ENCODE measurements at regions not wholly inside any gene's neighbourhood (a gene's known extent, or its start where the extent isn't known, plus 50 kb on each side); places are given as distances from the start of the nearest gene placed in this dataset.
"Not testable (repeated sequence)": the region's sequence is repeated elsewhere in the genome, so short reads cannot be mapped to it uniquely, and the experiment has no call there.

DNA sequence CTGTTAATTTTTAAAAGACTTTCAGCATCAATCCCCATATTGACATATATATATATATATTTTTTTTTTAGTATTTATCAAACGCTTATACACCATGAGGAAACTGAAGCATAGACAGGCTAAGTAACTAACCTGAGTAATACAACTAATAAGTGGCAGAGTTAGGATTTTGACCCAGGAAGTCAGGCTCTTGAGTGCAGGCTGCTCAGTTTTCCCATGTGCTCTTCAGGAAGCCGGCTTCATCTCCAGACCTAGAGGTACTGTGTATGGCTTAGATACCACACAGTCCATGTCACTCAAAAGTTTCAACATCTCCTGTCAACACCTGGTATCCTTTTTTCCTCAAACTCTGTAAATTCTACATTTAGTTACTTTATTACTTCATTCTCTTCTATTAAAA lies 841.7 kb upstream of the ACVR2A start:
- H3K4me1 Mint-ChIP-seq (ENCODE audit: low read depth, unreplicated experiment) = no peaks in the 10 kb centered on the region
- FAIRE-seq = no peak
- H4K20me1 ChIP-seq (ENCODE audit: insufficient read depth, low read length) = no peaks in the 10 kb centered on the region
- H3K4me1 ChIP-seq (ENCODE audit: insufficient read depth, low read length) = no peaks in the 10 kb centered on the region
- no peak overlapping the region for H3K9ac ChIP-seq (ENCODE audit: low read length)
- no peak overlapping the region for H3K4me3 Mint-ChIP-seq (ENCODE audit: unreplicated experiment)
- H3K27ac ChIP-seq (ENCODE audit: low read depth, low read length) = no peak overlapping the region
- no peak overlapping the region for H2AFZ ChIP-seq (ENCODE audit: low read depth, low read length)
- H3K9me3 Mint-ChIP-seq (ENCODE audit: unreplicated experiment) = peaks cover 1% of the 10 kb centered on the region
- no peak overlapping the region for H3K4me3 ChIP-seq (ENCODE audit: insufficient read depth, low read depth, low read length)
- H3K27ac Mint-ChIP-seq (ENCODE audit: unreplicated experiment) = no peak overlapping the region
- TF ChIP-seq, protein P1, sequence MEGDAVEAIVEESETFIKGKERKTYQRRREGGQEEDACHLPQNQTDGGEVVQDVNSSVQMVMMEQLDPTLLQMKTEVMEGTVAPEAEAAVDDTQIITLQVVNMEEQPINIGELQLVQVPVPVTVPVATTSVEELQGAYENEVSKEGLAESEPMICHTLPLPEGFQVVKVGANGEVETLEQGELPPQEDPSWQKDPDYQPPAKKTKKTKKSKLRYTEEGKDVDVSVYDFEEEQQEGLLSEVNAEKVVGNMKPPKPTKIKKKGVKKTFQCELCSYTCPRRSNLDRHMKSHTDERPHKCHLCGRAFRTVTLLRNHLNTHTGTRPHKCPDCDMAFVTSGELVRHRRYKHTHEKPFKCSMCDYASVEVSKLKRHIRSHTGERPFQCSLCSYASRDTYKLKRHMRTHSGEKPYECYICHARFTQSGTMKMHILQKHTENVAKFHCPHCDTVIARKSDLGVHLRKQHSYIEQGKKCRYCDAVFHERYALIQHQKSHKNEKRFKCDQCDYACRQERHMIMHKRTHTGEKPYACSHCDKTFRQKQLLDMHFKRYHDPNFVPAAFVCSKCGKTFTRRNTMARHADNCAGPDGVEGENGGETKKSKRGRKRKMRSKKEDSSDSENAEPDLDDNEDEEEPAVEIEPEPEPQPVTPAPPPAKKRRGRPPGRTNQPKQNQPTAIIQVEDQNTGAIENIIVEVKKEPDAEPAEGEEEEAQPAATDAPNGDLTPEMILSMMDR (IDR thresholded peaks at IDR 0.05; ENCODE audit: insufficient read depth, low read depth, low read length) = no peak
- TF ChIP-seq EZH2 (IDR thresholded peaks at IDR 0.05; ENCODE audit: insufficient read depth, low read length) = no peak
- no peaks in the 10 kb centered on the region for H3K27me3 ChIP-seq (ENCODE audit: insufficient read depth, low read length)
- H3K27me3 Mint-ChIP-seq (ENCODE audit: low read depth, unreplicated experiment) = no peaks in the 10 kb centered on the region
- H3K4me2 ChIP-seq (ENCODE audit: low read length) = no peak overlapping the region
- no peaks in the 10 kb centered on the region for H3K36me3 ChIP-seq (ENCODE audit: insufficient read depth, low read length)
- no peaks in the 10 kb centered on the region for H3K79me2 ChIP-seq (ENCODE audit: insufficient read depth, low read length)
- no peaks in the 10 kb centered on the region for H3K9me3 ChIP-seq (ENCODE audit: insufficient read depth, low read depth, low read length)
- H3K36me3 Mint-ChIP-seq (ENCODE audit: low read depth, unreplicated experiment) = no peaks in the 10 kb centered on the region
- no peak for DNase-seq (ENCODE audit: low read depth)

DNA sequence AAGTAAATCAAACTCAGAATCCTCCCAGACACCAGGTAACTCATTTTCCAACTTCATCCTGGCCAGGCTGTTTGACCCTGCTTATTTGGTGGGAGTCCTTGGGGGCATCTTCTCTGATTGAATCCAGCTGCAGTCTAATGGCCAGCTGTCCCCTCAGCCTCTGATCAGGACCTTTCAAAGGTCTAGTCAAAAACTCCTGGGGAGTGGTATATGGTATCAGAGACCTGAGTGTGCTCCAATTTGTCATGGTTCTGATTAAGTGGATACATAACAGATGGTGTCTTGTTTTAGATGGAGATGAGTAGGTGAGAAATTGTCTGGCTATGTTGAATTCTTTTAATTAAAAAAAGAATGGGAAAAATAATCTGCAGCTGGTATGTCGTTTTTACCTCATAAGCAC lies 842.6 kb upstream of the ACVR2A start:
- Mint-ChIP-seq H3K9me3 (ENCODE audit: unreplicated experiment) (peaks cover 1% of the 10 kb centered on the region), H3K27ac (ENCODE audit: unreplicated experiment) (no peak overlapping the region), H3K27me3 (ENCODE audit: low read depth, unreplicated experiment) (no peaks in the 10 kb centered on the region), H3K36me3 (ENCODE audit: low read depth, unreplicated experiment) (no peaks in the 10 kb centered on the region), H3K4me3 (ENCODE audit: unreplicated experiment) (no peak overlapping the region), H3K4me1 (ENCODE audit: low read depth, unreplicated experiment) (no peaks in the 10 kb centered on the region)
- TF ChIP-seq, protein P1 (IDR thresholded peaks at IDR 0.05; ENCODE audit: insufficient read depth, low read depth, low read length) = no peak
- no peak for TF ChIP-seq EZH2 (IDR thresholded peaks at IDR 0.05; ENCODE audit: insufficient read depth, low read length)
- FAIRE-seq (no peak), DNase-seq (ENCODE audit: low read depth) (no peak)
- H3K4me1 ChIP-seq (ENCODE audit: insufficient read depth, low read length) = no peaks in the 10 kb centered on the region
- H3K4me2 ChIP-seq (ENCODE audit: low read length) = no peak overlapping the region
- H3K79me2 ChIP-seq (ENCODE audit: insufficient read depth, low read length) = no peaks in the 10 kb centered on the region
- no peak overlapping the region for H3K27ac ChIP-seq (ENCODE audit: low read depth, low read length)
- H3K9me3 ChIP-seq (ENCODE audit: insufficient read depth, low read depth, low read length) = no peaks in the 10 kb centered on the region
- H2AFZ ChIP-seq (ENCODE audit: low read depth, low read length) = no peak overlapping the region
- H3K4me3 ChIP-seq (ENCODE audit: insufficient read depth, low read depth, low read length) = no peak overlapping the region
- H3K9ac ChIP-seq (ENCODE audit: low read length) = no peak overlapping the region
- H4K20me1 ChIP-seq (ENCODE audit: insufficient read depth, low read length) = no peaks in the 10 kb centered on the region
- H3K27me3 ChIP-seq (ENCODE audit: insufficient read depth, low read length) = no peaks in the 10 kb centered on the region
- H3K36me3 ChIP-seq (ENCODE audit: insufficient read depth, low read length) = no peaks in the 10 kb centered on the region

DNA sequence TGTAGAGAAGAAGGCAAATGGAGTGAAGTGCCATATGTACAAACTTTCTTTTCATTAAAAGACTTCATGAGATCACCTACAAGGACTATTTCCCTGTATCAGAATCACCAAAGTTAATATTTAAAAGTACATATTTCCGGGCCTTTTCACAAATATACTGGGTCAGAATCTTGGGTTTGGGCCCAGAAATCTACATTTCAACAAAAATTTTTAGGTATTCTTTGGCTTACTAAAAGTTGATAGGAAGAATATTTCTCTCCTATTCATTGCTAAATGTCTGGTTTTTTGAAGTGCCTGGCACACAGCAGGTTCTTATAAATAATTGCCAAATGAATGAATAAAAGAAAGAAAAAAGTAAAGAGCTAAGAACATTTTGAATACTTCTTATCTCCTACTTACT lies 843.8 kb upstream of the ACVR2A start:
- Histone ChIP-seq H3K4me1 (ENCODE audit: insufficient read depth, low read length) (no peaks in the 10 kb centered on the region), H3K9ac (ENCODE audit: low read length) (no peak overlapping the region)
- DNase-seq (ENCODE audit: low read depth) = no peak

DNA sequence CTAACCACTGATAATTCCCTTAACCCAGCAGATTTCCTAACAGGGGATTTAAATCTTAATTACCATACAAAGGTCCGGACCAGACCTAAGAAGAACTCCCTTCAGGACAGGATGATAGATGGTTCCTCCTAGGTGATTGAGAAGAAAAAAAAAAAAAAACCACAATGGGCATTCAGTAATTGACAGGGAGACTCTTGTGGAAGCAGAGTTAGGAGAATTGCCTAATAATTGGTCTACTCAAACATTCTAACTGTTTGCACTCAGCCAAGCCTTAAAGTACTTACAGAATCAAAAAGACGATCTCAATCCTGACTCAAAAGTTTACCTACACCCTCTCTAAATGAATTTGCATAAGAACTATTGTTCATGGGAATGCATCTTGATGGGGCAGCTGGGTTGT lies 844.7 kb upstream of the ACVR2A start:
- not testable (repeated sequence) for H3K9me3 ChIP-seq (ENCODE audit: insufficient read depth, low read depth, low read length); H3K4me2 ChIP-seq (ENCODE audit: low read length); H3K4me3 Mint-ChIP-seq (ENCODE audit: unreplicated experiment); H3K27ac Mint-ChIP-seq (ENCODE audit: unreplicated experiment); FAIRE-seq; H3K4me1 ChIP-seq (ENCODE audit: insufficient read depth, low read length); H3K79me2 ChIP-seq (ENCODE audit: insufficient read depth, low read length); H3K27me3 Mint-ChIP-seq (ENCODE audit: low read depth, unreplicated experiment); H3K36me3 ChIP-seq (ENCODE audit: insufficient read depth, low read length); H3K9me3 Mint-ChIP-seq (ENCODE audit: unreplicated experiment); H3K4me3 ChIP-seq (ENCODE audit: insufficient read depth, low read depth, low read length); H3K9ac ChIP-seq (ENCODE audit: low read length); H4K20me1 ChIP-seq (ENCODE audit: insufficient read depth, low read length); H3K27ac ChIP-seq (ENCODE audit: low read depth, low read length); H3K36me3 Mint-ChIP-seq (ENCODE audit: low read depth, unreplicated experiment); H3K4me1 Mint-ChIP-seq (ENCODE audit: low read depth, unreplicated experiment); DNase-seq (ENCODE audit: low read depth); H2AFZ ChIP-seq (ENCODE audit: low read depth, low read length); H3K27me3 ChIP-seq (ENCODE audit: insufficient read depth, low read length)

More for the DNA sequence above, 843.8 kb upstream of the ACVR2A start:
- H2AFZ ChIP-seq (ENCODE audit: low read depth, low read length) = no peak overlapping the region
- H3K27ac ChIP-seq (ENCODE audit: low read depth, low read length) = no peak overlapping the region
- no peaks in the 10 kb centered on the region for H3K9me3 ChIP-seq (ENCODE audit: insufficient read depth, low read depth, low read length)
- Mint-ChIP-seq H3K36me3 (ENCODE audit: low read depth, unreplicated experiment) (no peaks in the 10 kb centered on the region), H3K27me3 (ENCODE audit: low read depth, unreplicated experiment) (no peaks in the 10 kb centered on the region), H3K4me3 (ENCODE audit: unreplicated experiment) (no peak overlapping the region), H3K4me1 (ENCODE audit: low read depth, unreplicated experiment) (no peaks in the 10 kb centered on the region), H3K27ac (ENCODE audit: unreplicated experiment) (no peak overlapping the region), H3K9me3 (ENCODE audit: unreplicated experiment) (peaks cover 1% of the 10 kb centered on the region)
- FAIRE-seq = no peak
- H4K20me1 ChIP-seq (ENCODE audit: insufficient read depth, low read length) = no peaks in the 10 kb centered on the region
- TF ChIP-seq, protein P1 (IDR thresholded peaks at IDR 0.05; ENCODE audit: insufficient read depth, low read depth, low read length) = no peak
- no peak for TF ChIP-seq EZH2 (IDR thresholded peaks at IDR 0.05; ENCODE audit: insufficient read depth, low read length)
- H3K36me3 ChIP-seq (ENCODE audit: insufficient read depth, low read length) = no peaks in the 10 kb centered on the region
- H3K4me3 ChIP-seq (ENCODE audit: insufficient read depth, low read depth, low read length) = no peak overlapping the region
- no peak overlapping the region for H3K4me2 ChIP-seq (ENCODE audit: low read length)
- H3K27me3 ChIP-seq (ENCODE audit: insufficient read depth, low read length) = no peaks in the 10 kb centered on the region
- no peaks in the 10 kb centered on the region for H3K79me2 ChIP-seq (ENCODE audit: insufficient read depth, low read length)

All from astrocyte (in vitro differentiated cells and primary cell).